GM21717 (cell line): ENCODE measurements at regions not wholly inside any gene's neighbourhood (a gene's known extent, or its start where the extent isn't known, plus 50 kb on each side); places are given as distances from the start of the nearest gene placed in this dataset.
A peak's percentile ranks its signal among the peaks of the same experiment; 100 is the strongest.
"Not testable (repeated sequence)": the region's sequence is repeated elsewhere in the genome, so short reads cannot be mapped to it uniquely, and the experiment has no call there.

ENCODE experiments used
- ATAC-seq: cut with Tn5 transposase; IDR thresholded peaks from one replicate; pipeline ENCODE4 v1.9.1; 2021; ENCODE audit warnings: mild to moderate bottlenecking, moderate library complexity; ENCODE audit not compliant: unreplicated experiment

DNA sequence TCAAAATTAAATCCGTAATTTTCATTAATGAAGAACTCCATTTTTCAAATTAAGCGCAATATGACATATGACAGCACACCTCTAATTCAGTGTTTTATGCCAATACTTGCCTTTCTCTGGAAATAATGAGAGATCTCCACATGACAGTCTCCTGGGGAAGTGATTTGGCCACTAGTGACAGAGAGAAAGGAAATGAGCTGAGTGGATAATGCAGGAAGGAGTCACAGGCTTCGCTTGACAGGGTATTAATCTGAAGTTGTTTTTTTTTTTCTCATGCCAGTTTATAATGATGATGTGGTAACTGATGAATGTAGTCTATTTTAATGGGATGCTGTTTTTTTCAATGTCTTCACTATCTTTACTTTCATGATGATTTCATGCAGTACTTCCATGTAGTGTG lies 1079.4 kb upstream of the GYPC start:
- no peak for ATAC-seq

DNA sequence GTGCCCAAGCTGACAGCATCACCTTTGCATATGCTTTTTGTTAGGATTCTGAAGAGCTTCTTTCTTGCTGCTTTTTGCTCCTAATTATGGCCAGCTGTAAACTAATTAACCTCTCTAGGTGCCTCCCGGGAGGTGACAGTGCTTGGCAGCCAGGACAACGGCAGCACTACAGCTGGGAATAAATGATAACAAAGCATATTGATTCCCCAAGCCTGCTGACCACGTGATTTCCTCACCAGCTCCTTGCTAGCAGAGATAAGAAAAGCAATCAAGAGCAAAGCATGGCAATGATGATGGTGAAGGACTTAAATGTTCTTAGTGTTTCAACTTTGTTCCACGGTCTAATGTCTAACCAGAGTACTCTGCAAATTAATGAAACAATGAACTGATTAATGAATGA lies 1074.4 kb upstream of the GYPC start:
- ATAC-seq, result no peak

DNA sequence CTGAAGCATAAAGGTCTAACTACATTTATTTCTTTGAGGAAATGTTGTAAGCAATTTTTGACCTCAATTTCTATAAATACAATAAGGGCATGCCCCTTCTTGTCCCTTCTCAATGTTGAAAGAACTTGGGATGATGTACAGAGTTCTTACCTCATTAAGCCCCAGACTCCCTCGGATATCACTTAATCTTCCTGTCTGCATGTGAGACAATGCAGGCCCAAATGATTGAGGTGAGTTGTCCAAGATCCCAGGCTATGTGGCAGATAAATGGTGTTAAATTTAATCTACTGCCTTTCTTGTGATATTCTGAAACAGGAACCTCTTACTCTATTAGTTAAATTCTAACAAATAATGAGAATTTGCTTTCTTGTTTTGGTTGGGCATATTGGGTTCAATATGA lies 1073.4 kb upstream of the GYPC start:
- ATAC-seq, result no peak

DNA sequence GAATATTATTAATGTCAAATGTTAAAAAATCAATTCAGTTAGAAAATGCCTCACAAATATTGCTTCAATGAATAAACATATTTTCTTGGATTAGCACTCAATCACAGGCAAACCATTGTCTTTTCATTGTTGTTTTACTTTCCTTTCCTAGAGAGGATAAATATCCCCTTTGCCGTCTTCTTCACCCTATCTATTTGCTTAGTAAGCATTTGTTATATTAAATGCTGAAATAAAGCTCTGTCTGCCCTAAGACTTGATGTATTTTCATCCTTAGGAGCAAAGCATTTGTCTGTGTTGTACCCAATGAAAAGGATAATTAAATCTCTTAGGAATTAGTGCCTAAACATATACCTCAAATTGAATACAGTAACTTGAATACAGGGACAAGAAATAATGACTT lies 1071.2 kb upstream of the GYPC start:
- no peak for ATAC-seq

DNA sequence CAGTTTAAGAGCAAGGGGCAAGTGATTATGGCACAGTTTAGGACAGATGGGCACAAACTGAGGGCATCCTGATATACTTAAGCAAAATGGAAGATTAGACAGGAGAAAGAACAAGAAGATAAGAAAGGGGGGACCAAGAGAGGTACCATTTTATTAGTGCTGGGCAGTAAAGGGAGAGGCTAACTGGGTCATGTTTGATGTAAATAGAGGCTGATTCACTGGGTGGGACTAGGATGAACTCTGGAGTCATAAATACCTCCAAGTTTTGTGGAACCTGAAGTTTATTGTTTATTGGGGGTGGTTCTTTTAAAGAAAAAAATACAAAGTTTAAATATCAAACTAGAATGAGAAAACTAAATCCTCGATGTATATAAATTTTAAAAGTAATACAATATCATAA lies 1067.2 kb upstream of the GYPC start:
- ATAC-seq, result no peak

DNA sequence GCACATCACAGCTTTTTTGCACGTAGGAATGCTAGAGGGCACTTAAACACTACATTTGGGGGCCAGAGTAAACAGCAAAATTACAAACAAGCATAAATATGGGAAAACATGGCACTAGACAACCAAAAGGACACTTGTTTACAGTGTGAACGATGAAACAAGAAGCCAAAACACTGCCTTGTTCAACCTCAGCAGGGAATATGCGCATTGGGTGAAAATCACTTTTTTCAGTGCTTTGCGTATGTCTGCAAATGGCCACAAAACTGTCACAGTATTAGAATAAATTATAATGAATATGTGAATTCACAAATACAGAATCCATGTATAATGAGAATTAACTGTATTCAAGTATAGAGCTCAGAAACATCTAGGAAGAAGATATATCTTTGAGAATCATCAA lies 1064.0 kb upstream of the GYPC start:
- no peak for ATAC-seq

DNA sequence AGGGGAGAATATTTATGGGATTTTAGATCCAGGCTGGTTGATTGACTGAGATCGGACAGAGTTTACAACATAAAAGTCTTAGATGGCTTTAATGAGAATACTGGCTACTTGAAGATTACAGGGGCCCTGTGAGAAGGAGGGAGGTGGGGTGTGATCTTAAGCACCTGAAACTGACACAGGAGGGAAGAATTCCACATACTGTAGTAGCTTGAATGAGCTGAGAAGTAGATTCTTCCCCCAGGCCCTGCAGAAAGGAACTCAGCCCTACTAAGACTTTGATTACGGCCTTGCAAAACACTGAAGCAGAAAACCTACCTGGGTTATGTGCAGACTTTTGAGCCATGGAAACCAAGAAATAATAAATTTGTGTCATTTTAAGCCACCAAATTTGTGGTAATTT lies 1062.9 kb upstream of the GYPC start:
- ATAC-seq, result no peak

DNA sequence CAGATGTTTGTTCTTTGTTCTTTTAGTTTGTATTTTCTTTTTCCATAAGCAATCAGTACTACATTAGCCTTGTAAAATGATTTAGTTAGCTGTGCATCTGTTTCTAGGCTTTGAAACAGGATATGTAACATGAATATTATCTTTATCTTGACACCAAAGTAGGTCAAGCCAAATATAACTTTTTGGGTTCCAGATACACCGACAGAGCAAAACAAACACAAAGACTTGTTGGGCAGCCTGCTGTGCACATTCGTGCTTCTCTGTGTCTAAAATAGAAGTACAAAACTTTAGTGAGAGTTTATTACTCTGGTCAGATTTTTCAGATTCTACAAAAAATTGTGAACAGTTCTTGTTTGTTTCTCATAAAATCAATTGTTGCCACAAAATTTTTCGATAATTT lies 1059.3 kb upstream of the GYPC start:
- no peak for ATAC-seq

DNA sequence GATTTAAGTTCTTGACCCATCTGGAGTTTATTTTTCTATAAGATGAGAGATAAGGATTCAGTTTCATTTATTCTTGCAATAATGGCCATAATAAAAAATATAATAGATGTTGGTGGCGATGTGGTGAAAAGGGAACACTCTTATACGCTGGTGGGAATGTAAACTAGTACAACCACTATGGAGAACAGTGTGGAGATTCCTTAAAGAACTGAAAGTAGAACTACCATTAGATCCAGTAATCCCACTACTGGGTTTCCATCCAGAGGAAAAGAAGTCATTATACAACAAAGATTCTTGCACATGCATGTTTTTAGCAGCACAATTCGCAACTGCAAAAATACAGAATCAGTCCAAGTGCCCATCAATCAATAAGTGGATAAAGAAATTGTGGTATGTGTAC lies 1040.5 kb upstream of the GYPC start:
- no peak for ATAC-seq

DNA sequence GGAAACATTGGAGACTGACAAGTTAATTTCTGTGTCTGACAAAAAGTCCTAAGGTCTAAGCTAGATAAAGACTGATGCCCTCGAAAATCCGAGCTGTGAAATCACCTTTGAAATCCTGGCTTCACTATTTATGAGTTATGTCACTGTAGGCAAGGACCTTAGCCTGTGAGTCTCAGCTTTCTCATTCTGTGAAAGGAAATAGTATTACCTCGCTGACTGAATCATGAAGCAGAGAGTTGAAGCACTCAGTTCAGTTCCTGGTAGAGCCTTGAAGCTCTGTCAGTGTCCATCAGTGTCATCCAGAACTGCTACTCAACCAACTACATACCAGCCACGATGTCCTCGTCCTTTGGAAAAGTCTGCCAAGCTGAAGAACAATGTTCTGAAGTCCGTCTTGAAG lies 1025.6 kb upstream of the GYPC start:
- no peak for ATAC-seq

DNA sequence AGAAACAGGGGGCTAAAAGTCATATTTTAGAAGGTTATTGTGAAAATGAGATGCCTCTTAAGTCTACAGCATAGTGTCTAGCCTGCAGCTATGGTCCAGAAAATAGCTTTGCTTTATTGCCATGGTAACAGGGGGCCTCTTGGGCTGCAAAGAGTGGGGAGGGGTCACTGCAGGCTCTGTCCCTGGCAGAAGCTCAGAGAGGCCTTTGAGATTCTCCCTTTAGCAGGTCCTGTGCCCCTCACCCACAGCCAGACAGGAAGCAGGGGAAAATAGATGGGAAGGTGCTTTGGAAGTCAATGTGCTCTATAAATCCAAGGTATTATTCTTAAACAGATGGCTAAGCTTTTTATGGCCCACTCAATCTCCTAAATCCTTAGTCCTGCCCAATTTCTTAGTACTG lies 1021.3 kb upstream of the GYPC start:
- ATAC-seq, result no peak

DNA sequence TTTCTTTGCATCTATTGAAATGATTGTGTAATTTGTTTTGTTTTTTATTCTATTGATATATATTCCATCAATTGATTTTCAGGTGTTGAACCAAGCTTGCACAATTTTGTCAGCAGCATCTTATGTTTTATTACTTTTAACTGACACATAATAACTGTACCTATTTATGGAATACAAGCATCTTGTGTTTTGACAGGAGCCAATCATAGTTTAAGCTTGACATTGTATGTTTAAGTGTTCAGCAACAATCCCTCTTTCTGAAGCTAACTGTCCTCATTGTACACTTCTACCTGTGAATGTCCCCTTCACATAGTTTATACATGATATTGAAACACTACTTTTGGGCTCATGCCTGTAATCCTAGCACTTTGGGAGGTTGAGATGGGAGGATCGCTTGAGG lies 1017.6 kb upstream of the GYPC start:
- no peak for ATAC-seq

DNA sequence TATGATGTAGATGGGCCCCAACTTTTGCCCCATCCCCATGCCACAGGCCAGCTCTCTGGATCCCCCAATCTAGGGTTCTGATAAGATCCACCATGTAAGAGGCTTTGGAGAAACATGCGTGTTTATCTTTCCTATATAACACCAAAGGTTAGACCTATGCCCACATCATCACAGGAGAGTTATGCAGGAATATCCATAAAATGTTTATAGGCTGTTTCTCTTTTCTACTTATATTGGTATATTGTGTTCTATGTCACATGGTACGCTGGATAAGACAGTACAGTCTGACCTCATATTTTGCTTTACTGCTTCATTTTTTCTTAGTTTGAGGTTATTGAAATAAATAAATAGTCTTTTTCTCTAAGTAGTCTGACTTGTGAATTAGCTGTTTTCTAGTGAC lies 1013.9 kb upstream of the GYPC start:
- no peak for ATAC-seq

DNA sequence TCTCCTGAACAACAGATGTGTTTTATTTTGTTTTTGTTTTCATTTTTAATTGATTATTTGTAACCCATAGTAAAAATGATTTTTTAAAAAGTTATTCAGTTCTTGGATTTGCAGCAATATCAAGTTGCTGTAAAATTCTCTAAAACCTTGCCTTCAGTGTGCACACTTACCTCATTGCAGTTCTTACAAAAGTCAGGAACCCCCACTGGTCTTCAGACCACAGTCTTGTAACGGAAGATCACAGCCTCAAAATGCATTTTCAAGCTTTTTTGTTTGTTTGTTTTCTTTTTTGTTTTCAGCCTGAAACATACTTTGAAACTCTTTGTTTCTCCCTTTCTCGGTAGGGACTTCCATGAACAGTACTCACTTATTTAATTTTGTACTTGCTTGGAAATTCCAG lies 1012.8 kb upstream of the GYPC start:
- peak; percentile 39 for ATAC-seq

DNA sequence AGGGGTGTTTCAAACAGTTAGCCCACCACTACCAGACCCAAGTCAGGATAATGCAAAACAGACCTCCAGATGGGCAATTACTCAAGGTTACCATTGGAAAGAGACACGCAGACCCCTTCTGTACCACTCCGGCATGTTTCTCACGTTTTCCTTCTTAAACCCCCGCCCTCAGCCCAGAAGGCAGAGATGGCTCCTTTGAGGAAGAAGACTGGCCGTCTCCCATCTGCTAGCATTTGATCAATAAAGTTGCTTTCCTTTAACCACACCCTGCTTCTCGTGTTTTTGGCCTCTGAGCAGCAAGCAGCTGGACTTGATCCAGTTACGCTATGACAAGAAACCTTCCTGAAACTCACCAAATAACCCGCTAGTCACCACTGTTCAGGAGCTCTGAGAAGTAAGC lies 1012.4 kb upstream of the GYPC start:
- ATAC-seq, result peak; percentile 73

DNA sequence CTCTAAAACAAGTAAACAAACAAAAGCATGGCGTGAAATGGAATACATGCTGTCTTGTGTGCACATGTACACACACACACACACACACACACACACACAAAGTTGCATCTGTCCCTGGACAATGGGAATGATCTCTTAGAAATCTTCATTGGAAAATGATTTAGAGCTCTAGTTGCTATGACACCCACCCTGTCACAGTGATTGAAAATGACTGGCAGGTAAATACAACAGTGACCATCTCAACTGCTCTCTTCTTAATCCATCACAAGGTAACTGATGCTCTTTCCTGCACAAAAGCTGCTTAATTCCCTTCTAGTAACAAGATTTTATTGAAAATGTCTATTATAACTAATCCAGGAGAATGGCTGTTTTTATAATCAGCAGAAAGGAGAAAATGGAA lies 1011.7 kb upstream of the GYPC start:
- ATAC-seq, result no peak

DNA sequence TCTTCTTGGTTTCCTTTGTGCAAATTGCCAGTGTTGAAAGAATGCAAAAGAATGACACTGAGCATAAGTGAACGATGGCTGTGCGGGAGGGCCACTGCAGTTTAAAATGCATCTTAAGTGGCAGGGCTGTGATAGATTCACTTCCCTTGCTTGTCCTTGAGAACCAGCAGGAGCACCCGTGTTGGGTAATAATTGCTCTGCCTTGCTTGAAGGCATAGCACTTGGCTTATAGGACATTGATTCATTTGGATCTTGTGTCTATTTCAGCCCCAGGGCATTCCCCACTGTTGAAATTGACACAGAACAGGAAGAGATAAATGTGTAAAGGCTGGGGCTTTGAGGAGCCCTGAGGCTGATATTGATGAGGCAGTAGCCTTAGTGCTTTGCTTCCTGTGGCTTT lies 1003.7 kb upstream of the GYPC start:
- ATAC-seq, result no peak

DNA sequence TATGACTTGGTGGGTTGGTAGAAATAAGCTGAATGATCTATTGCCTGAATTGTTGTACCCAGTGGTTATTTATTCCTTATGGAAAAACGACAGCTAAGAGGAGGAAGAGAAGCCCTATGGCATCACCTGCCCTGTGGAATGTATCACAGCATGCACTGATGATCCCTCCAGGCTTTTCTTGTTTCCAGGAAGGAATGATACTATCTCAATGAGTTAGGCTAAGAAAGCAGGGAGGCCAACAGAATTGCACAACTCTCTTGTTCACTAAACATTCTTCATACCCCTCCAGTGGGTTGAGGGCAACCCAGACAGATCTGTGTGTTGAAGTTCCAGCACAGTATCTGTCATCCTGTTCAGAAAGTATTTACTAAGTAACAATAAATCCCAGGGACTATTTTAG lies 1001.7 kb upstream of the GYPC start:
- ATAC-seq, result no peak

DNA sequence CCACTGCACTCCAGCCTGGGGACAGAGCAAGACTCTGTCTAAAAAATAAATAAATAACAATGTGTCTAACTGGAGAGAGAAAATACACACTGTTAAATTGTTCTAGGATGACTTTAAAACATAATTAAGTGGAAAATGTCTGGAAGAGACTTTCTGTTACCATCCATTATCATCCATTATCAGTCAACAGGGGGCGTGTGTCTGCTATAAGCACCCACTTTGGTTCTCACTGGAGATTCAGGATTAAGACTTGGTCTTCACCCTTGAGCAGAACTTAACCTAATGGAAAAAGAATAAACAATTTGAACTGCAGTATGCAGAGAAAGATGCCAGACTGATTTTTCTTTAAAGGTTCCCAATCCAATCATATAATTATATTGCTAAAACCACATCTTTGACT lies 999.8 kb upstream of the GYPC start:
- no peak for ATAC-seq

DNA sequence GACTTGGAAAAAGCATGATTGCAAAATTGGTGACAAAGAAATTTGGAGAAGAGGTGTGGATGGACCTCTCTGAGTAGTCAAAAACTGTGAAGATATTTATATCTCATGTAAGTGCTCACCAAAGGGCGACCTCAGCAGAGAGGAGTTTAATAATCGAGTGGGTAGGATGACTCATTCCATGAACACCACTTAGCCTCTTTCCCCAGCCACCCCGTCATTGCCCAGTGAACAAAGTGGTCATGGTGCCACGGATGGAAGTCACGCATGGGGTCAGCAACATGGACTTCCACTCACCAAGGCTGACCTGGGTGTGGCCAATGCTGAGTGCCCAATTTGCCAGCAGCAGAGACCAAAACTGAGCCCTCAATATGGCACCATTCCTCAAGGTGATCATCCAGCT lies 997.4 kb upstream of the GYPC start:
- ATAC-seq, result no peak

DNA sequence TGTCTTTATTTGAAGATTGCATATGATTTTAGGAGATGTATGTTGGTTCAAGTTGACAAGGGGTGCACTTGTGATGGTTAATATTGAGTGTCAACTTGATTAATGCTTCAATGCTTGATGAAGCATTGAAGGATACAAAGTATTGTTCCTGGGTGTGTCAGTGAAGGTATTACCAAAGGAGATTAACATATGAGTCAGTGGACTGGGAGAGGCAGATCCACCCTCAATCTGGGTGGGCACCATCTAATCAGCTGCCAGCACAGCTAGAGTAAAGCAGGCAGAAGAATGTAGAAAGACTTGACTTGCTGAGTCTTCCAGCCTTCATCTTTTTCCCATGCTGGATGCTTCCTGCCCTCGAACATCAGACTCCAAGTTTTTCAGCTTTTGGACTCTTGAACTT lies 995.6 kb upstream of the GYPC start:
- not testable (repeated sequence) for ATAC-seq

DNA sequence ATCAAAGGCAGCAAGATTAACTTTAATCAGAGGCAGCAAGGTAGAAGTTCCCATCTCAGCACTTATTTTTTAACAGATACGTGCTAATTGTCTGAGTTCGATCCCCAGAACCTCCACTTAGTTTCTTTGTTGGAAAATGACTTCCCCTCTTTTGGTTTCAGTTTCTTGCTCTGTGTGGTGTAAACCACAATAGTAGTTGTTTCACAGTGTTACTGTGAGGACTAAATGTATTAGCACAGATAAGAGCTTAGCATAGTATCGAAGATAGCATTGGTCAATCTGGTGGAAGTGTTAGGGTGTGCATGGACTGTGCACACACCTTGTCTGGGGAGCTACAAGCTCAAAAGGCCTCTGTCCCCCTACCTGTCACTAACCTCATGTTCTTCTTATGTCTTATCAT lies 988.3 kb upstream of the GYPC start:
- ATAC-seq, result peak; percentile 76

DNA sequence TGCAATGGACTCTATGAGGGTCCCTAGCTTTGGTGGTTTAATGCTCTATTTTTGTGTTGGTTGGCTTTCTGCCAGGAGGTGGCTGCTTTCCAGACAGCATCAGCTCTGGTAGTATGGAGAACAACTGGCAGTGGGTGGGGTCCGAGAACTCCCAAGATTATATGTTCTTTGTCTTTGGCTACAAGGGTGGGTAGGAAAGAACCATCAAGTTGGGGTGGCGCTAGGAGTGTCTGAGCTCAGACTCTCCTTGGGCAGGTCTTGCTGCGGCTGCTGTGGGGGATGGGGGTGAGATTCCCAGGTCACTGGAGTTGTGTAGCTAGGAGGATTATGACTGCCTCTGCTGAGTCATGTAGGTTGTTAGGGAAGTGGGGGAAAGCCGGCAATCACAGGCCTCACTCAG lies 976.1 kb upstream of the GYPC start:
- no peak for ATAC-seq

DNA sequence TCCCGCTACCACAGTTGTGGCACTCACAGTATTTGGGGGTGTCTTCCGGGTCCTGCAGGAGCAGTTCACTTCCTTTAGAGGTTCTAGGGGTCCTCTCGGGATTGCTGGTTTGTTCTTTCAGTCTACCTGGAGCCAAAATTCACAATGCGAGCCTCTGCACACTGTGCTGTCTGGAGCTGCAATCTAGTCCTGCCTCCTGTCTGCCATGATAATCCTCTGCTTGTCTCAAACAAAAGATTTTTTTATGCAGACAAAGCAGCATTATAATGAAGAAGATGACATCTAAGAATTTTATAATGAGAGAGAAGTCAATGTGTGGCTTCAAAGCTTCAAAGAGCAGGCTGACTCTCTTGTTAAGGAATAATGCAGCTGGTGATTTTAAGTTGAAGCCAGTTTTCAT lies 975.1 kb upstream of the GYPC start:
- ATAC-seq, result no peak
